COLO829 (cell line): ENCODE measurements at regions not wholly inside any gene's neighbourhood (a gene's known extent, or its start where the extent isn't known, plus 50 kb on each side); places are given as distances from the start of the nearest gene placed in this dataset.
"Not testable (repeated sequence)": the region's sequence is repeated elsewhere in the genome, so short reads cannot be mapped to it uniquely, and the experiment has no call there.

ENCODE experiments used
- DNase-seq: peaks from one replicate; pipeline ENCODE4 v3.0.0; 2012; ENCODE audit warnings: low spot score

DNA sequence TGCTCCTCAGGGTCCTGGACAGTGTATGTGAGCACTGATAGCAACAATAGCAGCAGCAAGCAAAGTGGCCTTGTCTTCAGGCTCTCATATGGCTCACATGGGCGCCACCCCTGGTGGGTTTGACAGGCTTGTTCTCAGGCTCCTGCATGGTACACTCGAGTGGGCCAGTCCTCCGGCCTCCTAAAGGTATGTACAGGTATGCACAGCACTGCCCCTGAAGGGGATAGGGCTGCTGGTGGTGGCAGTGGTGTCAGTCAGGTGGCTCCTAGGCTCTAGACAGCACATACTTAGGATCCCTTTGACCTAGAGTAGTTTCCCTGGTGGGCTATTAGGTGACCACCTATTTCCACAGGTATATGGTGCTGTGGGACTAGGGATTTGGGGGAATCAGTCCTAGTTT lies 79.8 kb downstream of the LGALS9B start:
- DNase-seq: not testable (repeated sequence)

DNA sequence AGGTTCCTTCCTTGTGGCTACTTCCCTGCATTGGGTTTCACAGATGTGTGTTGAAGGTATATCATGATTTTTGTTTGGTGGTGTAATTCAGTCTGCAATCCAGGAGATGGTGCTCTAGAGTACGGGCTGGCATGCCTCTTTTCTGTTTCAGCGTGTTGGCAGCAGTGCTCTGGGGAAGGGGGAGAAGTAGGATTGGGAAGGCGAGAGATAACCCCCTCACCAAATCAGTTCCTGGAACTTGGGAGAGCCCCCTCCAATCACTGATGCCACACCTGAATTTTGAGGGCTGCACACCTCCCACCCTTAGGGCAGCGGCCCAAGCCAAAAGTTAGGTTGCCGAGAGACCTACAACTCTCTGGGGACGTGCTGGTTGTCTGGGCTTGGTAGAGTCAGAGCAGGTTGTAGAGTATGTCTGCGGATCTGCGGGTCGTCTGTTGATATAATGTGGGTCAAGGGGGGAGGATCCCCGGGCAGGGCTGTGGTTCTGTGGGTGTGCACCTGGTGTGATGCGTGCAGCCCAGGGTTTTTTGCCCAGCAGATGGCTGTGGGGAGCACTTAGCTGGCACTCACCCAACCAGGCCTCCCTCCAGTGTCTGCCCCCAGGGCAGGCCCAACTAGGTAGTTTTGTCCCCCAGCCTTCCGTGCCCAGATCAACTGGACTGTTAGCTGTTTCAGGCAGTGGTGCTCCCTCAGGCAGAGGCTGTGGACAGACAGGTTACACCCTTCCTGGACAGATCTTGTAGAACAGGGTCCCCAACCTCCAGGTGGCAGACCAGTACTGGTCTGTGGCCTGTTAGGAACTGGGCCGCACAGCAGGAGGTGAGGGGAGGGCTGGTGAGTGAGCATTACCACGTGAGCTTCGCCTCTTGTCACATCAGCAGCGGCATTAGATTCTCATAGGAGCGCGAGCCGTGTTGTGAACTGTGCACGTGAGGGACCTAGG lies 85.7 kb downstream of the LGALS9B start:
- DNase-seq: peak; percentile 0

DNA sequence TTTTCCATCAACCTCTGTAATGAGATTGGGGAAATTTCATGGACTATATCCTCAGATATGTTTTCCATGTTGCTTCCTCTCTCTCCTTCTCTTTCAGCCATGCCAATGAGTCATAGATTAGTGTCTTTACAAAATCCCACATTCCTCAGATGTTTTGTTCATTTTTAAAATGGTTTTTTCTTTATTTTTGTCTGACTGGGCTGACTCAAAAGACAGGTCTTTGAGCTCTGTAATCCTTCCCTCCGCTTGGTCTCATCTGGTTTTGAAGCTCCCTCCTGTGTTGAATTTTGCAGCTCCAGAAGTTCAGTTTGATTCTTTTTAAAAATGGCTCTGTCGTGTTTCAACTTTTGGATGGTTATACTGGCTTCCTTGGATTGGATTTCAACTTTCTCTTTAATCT lies 86.7 kb downstream of the LGALS9B start:
- not testable (repeated sequence) for DNase-seq

DNA sequence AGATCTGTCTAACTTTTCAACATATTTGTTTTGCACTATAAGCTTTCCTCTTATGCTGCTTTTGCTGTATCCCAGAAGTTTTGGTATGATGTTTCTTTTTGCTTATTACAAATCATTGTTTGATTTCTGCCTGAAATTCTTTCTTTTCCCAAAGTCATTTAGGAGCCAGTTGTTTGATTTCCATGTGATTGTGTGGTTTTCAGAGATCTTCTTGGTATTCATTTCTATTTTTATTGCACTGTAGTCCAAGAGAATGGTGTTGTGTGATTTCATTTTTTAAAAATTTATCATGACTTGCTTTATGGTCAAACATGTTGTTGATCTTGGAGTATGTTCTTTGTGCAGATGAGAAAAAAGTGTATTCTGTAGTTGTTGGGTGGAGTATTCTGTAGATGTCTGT lies 88.1 kb downstream of the LGALS9B start:
- DNase-seq: not testable (repeated sequence)

DNA sequence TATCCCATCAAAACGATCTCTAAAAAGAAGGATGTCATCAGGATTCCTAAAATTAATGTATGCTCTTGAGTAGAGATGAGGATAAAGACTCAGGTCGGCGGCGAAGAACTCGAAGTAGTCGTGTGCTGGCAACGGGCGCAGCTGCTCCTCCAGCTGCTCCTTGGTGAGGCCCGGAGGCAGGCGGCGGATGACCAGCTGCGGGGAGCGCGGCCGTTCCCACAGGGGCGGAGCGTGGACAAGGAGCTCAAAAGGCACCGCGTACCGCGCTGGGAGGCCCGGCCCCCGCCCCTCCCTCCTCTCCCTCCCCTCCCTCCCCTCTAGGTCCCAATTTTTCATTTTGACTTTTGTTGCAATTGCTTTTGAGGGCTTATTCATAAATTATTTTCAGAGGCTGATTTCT lies 90.7 kb downstream of the LGALS9B start:
- not testable (repeated sequence) for DNase-seq

DNA sequence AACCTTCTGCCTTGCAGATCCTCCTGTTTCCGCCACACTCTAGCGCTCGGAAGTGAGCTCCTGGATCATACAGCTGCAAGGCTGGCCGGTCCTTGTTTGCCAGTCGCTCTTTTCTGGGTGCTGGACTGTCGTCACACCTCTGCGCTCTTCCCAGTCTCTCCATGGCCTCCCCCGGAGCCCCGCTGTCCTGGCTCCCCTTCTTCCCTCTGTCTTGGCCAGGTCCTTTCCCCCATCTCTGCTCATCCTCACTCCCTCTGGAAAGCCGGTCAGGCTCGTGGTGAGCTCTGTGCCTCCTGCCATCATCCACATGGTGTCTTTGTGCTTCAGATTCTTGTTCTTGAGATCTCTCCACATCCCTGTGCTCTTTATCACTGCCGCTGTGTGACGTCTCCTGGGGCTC lies 91.6 kb downstream of the LGALS9B start:
- DNase-seq: not testable (repeated sequence)
